Panc1 (cell line): ENCODE measurements at regions not wholly inside any gene's neighbourhood (a gene's known extent, or its start where the extent isn't known, plus 50 kb on each side); places are given as distances from the start of the nearest gene placed in this dataset.

Experiments used
- CTCF ChIP-seq: fragments of 450-650 bp; IDR thresholded peaks from 2 replicates; pipeline ENCODE4 v1.5.1; 2017; ENCODE audit warnings: mild to moderate bottlenecking
- POLR2AphosphoS5 ChIP-seq: IDR thresholded peaks from 2 replicates; pipeline ENCODE4 v1.6.1; 2012; ENCODE audit warnings: mild to moderate bottlenecking, low read depth, low read length, moderate library complexity
- REST ChIP-seq, 2 experiments: IDR thresholded peaks; 2 replicates each; pipeline ENCODE4 v1.6.1; 2011 to 2012; ENCODE audit warnings: low read depth in 2 of 2, control low read depth in 1 of 2, low read length in 1 of 2, mild to moderate bottlenecking in 1 of 2, moderate library complexity in 1 of 2; ENCODE audit not compliant: insufficient read depth in 1 of 2
- TCF7L2 ChIP-seq: IDR thresholded peaks from 2 replicates; pipeline ENCODE4 v1.6.1; 2011; ENCODE audit warnings: mild to moderate bottlenecking, low read depth, low read length, inconsistent platforms

DNA sequence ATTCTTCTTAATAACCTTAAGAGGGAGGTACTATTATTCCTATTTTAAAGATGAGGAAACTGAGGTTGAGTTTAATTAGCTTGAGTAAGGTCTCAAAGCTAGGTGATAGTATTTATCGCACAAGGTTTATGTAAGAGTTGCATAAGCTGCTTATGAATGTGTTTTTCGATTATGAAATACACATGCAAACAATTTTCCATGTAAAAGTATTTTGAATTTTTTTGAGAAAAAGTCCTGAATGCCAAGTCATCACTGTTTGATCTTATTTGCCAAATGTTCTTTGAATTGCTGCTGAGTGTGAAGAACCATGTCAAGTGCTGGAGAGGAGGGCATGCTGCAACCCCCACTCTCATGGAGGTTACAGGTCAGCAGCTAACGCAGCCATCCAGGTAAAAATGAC is 174.4 kb downstream of the CARTPT start:
- TF ChIP-seq CTCF = no peak
- TF ChIP-seq REST (IDR thresholded peaks at IDR 0.05; ENCODE audit: insufficient read depth in 1 of 2, low read depth in 2 of 2, low read length in 1 of 2) = no peak
- no peak for TF ChIP-seq TCF7L2
- no peak for TF ChIP-seq POLR2AphosphoS5
